ENCODE measurements at regions not wholly inside any gene's neighbourhood (a gene's known extent, or its start where the extent isn't known, plus 50 kb on each side); places are given as distances from the start of the nearest gene placed in this dataset.

- no peak for TF ChIP-seq CTCF (IDR thresholded peaks at IDR 0.05)
- TF ChIP-seq POLR2A (IDR thresholded peaks at IDR 0.05) = no peak
Measured at GRCh38 chr19:28150129-28150528, 1062.8 kb downstream of the UQCRFS1 start.
